H1 (cell line): ENCODE measurements at regions not wholly inside any gene's neighbourhood (a gene's known extent, or its start where the extent isn't known, plus 50 kb on each side); places are given as distances from the start of the nearest gene placed in this dataset.

Experiments
- CTCF ChIA-PET: fragments of 300-600 bp; sonication (Branson Sonifier 250); formaldehyde crosslinking; loops from one replicate; lab custom pipeline; 2021; ENCODE audit not compliant: partially characterized antibody; lab: Charles Lee
- POLR2A ChIA-PET: fragments of 300-600 bp; sonication (Branson Sonifier 250); formaldehyde crosslinking; loops from one replicate; lab custom pipeline; 2021; ENCODE audit warnings: inconsistent platforms; ENCODE audit not compliant: partially characterized antibody; lab: Charles Lee
- DNase-seq, 2 experiments: peaks; one replicate each; pipeline versions ENCODE4 v3.0.0 to v3.0.0-alpha.2; 2010 to 2022; ENCODE audit warnings: low spot score in 2 of 2, low read depth in 1 of 2, mixed read lengths in 1 of 2
- FAIRE-seq: peaks from 2 replicates; lab custom pipeline; 2011; peaks lifted over from hg19 to GRCh38; lab: Jason Lieb, UNC
- H2AFZ ChIP-seq: 2 replicates; pipeline ENCODE4 v1.8.1; 2012; ENCODE audit warnings: low read length, inconsistent platforms
- H2AK5ac ChIP-seq: 2 replicates; pipeline ENCODE4 v1.6.1; 2013; ENCODE audit warnings: low read depth, low read length
- H2BK120ac ChIP-seq: replicated peaks from 2 replicates; pipeline ENCODE3; 2013; ENCODE audit warnings: low read depth, low read length, inconsistent platforms
- H2BK12ac ChIP-seq: 2 replicates; pipeline ENCODE4 v1.6.1; 2013; ENCODE audit warnings: low read depth, low read length
- H2BK15ac ChIP-seq: 2 replicates; pipeline ENCODE4 v1.6.1; 2013; ENCODE audit warnings: low read length
- H2BK20ac ChIP-seq: 2 replicates; pipeline ENCODE4 v1.6.1; 2013; ENCODE audit warnings: low read length
- H2BK5ac ChIP-seq: 2 replicates; pipeline ENCODE4 v1.6.1; 2013; ENCODE audit warnings: low read depth, low read length
- H3K14ac ChIP-seq: 2 replicates; pipeline ENCODE4 v1.6.1; 2013; ENCODE audit warnings: inconsistent platforms; ENCODE audit not compliant: insufficient read length
- H3K18ac ChIP-seq: 2 replicates; pipeline ENCODE4 v1.6.1; 2013; ENCODE audit warnings: low read length; ENCODE audit errors: extremely low read depth
- H3K23ac ChIP-seq: 2 replicates; pipeline ENCODE4 v1.6.1; 2013; ENCODE audit warnings: inconsistent platforms; ENCODE audit not compliant: insufficient read length
- H3K23me2 ChIP-seq: 2 replicates; pipeline ENCODE4 v1.6.1; 2013; ENCODE audit warnings: low read depth, low read length
- H3K27ac ChIP-seq: 2 replicates; pipeline ENCODE4 v1.6.1; 2011; ENCODE audit warnings: low read depth, low read length, inconsistent platforms
- H3K27me3 ChIP-seq, 4 experiments: replicated peaks in 1 of 4; 1 replicate in 1 of 4; 2 replicates in 3 of 4; pipeline versions ENCODE4 v1.6.1 to v1.8.1; 2011 to 2013; ENCODE audit warnings: low read length in 3 of 4, mild to moderate bottlenecking in 3 of 4, inconsistent platforms in 2 of 4, mixed read lengths in 2 of 4, moderate library complexity in 1 of 4; ENCODE audit not compliant: control insufficient read depth in 3 of 4, insufficient read depth in 3 of 4; ENCODE audit errors: extremely low read depth in 1 of 4
- H3K36me3 ChIP-seq, 4 experiments: 2 replicates each; pipeline versions ENCODE4 v1.6.1 to v1.8.1; 2011 to 2013; ENCODE audit warnings: mild to moderate bottlenecking in 4 of 4, low read length in 3 of 4, moderate library complexity in 2 of 4, control low read depth in 1 of 4, inconsistent platforms in 1 of 4; ENCODE audit not compliant: insufficient read depth in 4 of 4, control insufficient read depth in 2 of 4
- H3K4ac ChIP-seq: replicated peaks from 2 replicates; pipeline ENCODE3; 2013; ENCODE audit warnings: low read length, low read depth, mixed read lengths, inconsistent platforms; ENCODE audit not compliant: insufficient read length
- H3K4me1 ChIP-seq, 4 experiments: replicated peaks in 1 of 4; 1 replicate in 1 of 4; 2 replicates in 3 of 4; pipeline versions ENCODE4 v1.6.1 to v1.8.1; 2011 to 2013; ENCODE audit warnings: low read length in 3 of 4, inconsistent platforms in 2 of 4, mixed read lengths in 1 of 4; ENCODE audit not compliant: insufficient read depth in 4 of 4, control insufficient read depth in 3 of 4
- H3K4me2 ChIP-seq, 2 experiments: 2 replicates each; pipeline versions ENCODE4 v1.6.1 to v1.8.1; 2011 to 2013; ENCODE audit warnings: low read depth in 2 of 2, low read length in 2 of 2, control low read depth in 1 of 2, inconsistent platforms in 1 of 2, mild to moderate bottlenecking in 1 of 2; ENCODE audit not compliant: insufficient read depth in 1 of 2
- H3K4me3 ChIP-seq, 4 experiments: fragments of 200-600, 300-600 bp in 1 of 4; sonication (generic), shearing (Covaris generic), sonication (Bioruptor Twin) in 1 of 4; 2 replicates each; pipeline versions ENCODE4 v1.5.1 to v1.8.1; 2011 to 2016; ENCODE audit warnings: low read length in 4 of 4, low read depth in 3 of 4, control low read depth in 2 of 4, inconsistent platforms in 2 of 4, mild to moderate bottlenecking in 2 of 4, mixed read lengths in 1 of 4, moderate library complexity in 1 of 4; ENCODE audit not compliant: insufficient read depth in 2 of 4; ENCODE audit errors: extremely low read depth in 1 of 4
- H3K56ac ChIP-seq: replicated peaks from 2 replicates; pipeline ENCODE3; 2013; ENCODE audit warnings: low read depth, mild to moderate bottlenecking, mixed read lengths, low read length, inconsistent platforms; ENCODE audit not compliant: insufficient read length
- H3K79me1 ChIP-seq: 2 replicates; pipeline ENCODE4 v1.6.1; 2013; ENCODE audit warnings: low read depth, low read length, control low read depth
- H3K79me2 ChIP-seq, 2 experiments: 2 replicates each; pipeline versions ENCODE4 v1.6.1 to v1.8.1; 2012 to 2013; ENCODE audit warnings: low read length in 2 of 2, mild to moderate bottlenecking in 2 of 2, inconsistent platforms in 1 of 2; ENCODE audit not compliant: insufficient read depth in 2 of 2, control insufficient read depth in 1 of 2
- H3K9ac ChIP-seq, 4 experiments: replicated peaks in 1 of 4; 1 replicate in 1 of 4; 2 replicates in 3 of 4; pipeline versions ENCODE4 v1.6.1 to v1.8.1; 2011 to 2013; ENCODE audit warnings: low read depth in 3 of 4, low read length in 3 of 4, control low read depth in 2 of 4, mild to moderate bottlenecking in 2 of 4, moderate library complexity in 2 of 4, inconsistent platforms in 1 of 4; ENCODE audit errors: extremely low read depth in 1 of 4
- H3K9me3 ChIP-seq, 2 experiments: 2 replicates each; pipeline versions ENCODE4 v1.6.1 to v1.8.1; 2012 to 2013; ENCODE audit warnings: mild to moderate bottlenecking in 2 of 2, moderate library complexity in 2 of 2, control low read depth in 1 of 2, inconsistent platforms in 1 of 2, low read depth in 1 of 2, low read length in 1 of 2, mixed read lengths in 1 of 2; ENCODE audit not compliant: insufficient read depth in 2 of 2
- H4K20me1 ChIP-seq, 2 experiments: replicated peaks in 1 of 2; 2 replicates each; pipeline versions ENCODE3 to v1.8.1; 2011 to 2013; ENCODE audit warnings: inconsistent platforms in 2 of 2, low read length in 2 of 2, mild to moderate bottlenecking in 1 of 2; ENCODE audit not compliant: insufficient read depth in 2 of 2, control insufficient read depth in 1 of 2
- H4K5ac ChIP-seq: 2 replicates; pipeline ENCODE4 v1.6.1; 2013; ENCODE audit warnings: low read length, low read depth, mixed read lengths, inconsistent platforms; ENCODE audit not compliant: insufficient read length
- H4K8ac ChIP-seq: 2 replicates; pipeline ENCODE4 v1.8.0; 2013; ENCODE audit warnings: mild to moderate bottlenecking, moderate library complexity, low read length, inconsistent platforms; ENCODE audit not compliant: insufficient read depth; ENCODE audit errors: extremely low read depth
- H4K91ac ChIP-seq: replicated peaks from 2 replicates; pipeline ENCODE3; 2013; ENCODE audit warnings: low read length, mixed read lengths, inconsistent platforms; ENCODE audit not compliant: insufficient read length
- EZH2 ChIP-seq: fragments of 200-600 bp; sonication (generic); IDR thresholded peaks from 2 replicates; pipeline ENCODE4 v1.7.1; 2012; ENCODE audit warnings: low read depth, mild to moderate bottlenecking, moderate library complexity, low read length, inconsistent platforms; ENCODE audit not compliant: severe bottlenecking
- JUN ChIP-seq: IDR thresholded peaks from 2 replicates; pipeline ENCODE4 v1.6.1; 2011; ENCODE audit warnings: low read depth, mild to moderate bottlenecking, improper control_type of control experiment, low read length
- WGBS, 2 experiments: shearing (Covaris generic) in 1 of 2; methylation state at CpG; one replicate each; pipeline versions ENCODE4 v1.1.6 to v1.1.7; 2013 to 2015; ENCODE audit warnings: low lambda C conversion rate in 2 of 2, mixed read lengths in 2 of 2, inconsistent platforms in 1 of 2, low coverage in 1 of 2, missing lambda C conversion rate in 1 of 2; ENCODE audit not compliant: insufficient replicate concordance in 2 of 2, insufficient coverage in 1 of 2, insufficient read length in 1 of 2; ENCODE audit errors: extremely low coverage in 1 of 2, missing lambda C conversion rate in 1 of 2; 5-methylcytosine and 5-hydroxymethylcytosine counted together

- Histone ChIP-seq H2BK20ac (no peak overlapping the region), H3K4me1 (no peaks in the 10 kb centered on the region), H4K8ac (no peak overlapping the region; the same call in 1 of the 2 replicates), H4K5ac (no peak overlapping the region), H2AFZ (no peak overlapping the region), H3K27me3 (no peaks in the 10 kb centered on the region), H3K23ac (no peak overlapping the region), H4K20me1 (no peaks in the 10 kb centered on the region), H3K4me2 (no peak overlapping the region), H3K18ac (no peak overlapping the region), H3K4me3 (no peak overlapping the region), H3K79me1 (no peaks in the 10 kb centered on the region), H2AK5ac (no peak overlapping the region), H3K9me3 (no peaks in the 10 kb centered on the region), H3K27ac (no peak overlapping the region), H4K91ac (no peak overlapping the region), H3K14ac (no peak overlapping the region), H3K9ac (no peak overlapping the region), H2BK5ac (no peak overlapping the region), H2BK15ac (no peak overlapping the region), H2BK12ac (no peak overlapping the region), H3K23me2 (no peaks in the 10 kb centered on the region), H2BK120ac (no peak overlapping the region), H3K36me3 (no peaks in the 10 kb centered on the region), H3K4ac (no peak overlapping the region), H3K79me2 (no peaks in the 10 kb centered on the region), H3K56ac (no peak overlapping the region)
- ChIA-PET CTCF (interaction anchor here (1.4 kb wide), 2 partner anchors 20 to 26 kb away, joined by 3 read pairs; no protein-coding TSS in a partner anchor), POLR2A (no interaction called here)
- DNase-seq (no peak), FAIRE-seq (no peak)
- WGBS, 2 experiments: 78% methylated on average over 2 of the region's 2 CpGs; no CpG with 5 or more reads in 1 of the 2 experiments
- TF ChIP-seq JUN: no peak
- no peak for TF ChIP-seq EZH2
These were observed 705.4 kb upstream of the RAB6C start for GRCh38 chr2:129274038-129274415.
